NCI-H460 (cell line): ENCODE measurements at regions not wholly inside any gene's neighbourhood (a gene's known extent, or its start where the extent isn't known, plus 50 kb on each side); places are given as distances from the start of the nearest gene placed in this dataset.

ENCODE experiments used
- DNase-seq: peaks from one replicate; pipeline ENCODE4 v3.0.0-alpha.2; 2016; ENCODE audit warnings: low read depth; ENCODE audit errors: extremely low read depth

DNA sequence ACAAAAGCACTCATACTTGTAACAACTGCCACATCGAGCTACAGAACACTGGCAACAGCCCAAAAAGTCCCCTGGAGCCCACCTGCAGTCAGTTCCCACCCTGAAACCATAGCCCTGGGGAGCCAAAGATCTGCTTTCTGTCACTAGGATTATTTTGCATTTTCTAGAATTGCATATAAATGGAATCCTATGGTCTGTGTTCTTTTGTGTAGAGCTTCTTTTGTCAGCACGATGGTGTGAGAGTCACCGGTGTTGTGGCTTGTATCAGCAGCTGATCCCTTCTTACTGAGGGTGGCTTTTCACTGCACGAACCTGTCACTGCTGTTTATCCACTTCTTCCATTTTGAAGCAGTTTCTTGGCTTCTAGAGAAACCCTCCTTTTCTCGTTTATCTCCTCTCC lies 60.1 kb upstream of the PRR23E start:
- no peak for DNase-seq

DNA sequence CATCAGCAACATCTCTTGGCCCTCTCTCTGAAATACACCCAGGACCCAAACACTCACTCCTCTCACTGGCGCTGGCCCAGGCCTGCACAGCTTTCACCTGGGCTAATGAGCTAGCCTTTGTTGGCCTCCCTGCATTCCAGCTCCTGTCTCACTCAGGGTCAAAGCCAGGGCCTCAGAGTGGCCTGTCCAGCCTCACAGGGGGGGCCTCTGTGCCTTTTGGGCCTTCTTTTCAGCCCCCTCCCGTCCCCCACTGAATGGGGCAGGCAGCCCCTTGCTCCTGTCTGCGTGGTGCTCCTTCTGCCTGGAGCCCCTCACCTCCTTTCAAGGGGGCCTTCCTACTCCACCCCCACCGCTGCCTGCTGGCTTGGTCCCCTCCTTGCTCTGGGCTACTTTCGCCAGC lies 59.0 kb upstream of the PRR23E start:
- no peak for DNase-seq

DNA sequence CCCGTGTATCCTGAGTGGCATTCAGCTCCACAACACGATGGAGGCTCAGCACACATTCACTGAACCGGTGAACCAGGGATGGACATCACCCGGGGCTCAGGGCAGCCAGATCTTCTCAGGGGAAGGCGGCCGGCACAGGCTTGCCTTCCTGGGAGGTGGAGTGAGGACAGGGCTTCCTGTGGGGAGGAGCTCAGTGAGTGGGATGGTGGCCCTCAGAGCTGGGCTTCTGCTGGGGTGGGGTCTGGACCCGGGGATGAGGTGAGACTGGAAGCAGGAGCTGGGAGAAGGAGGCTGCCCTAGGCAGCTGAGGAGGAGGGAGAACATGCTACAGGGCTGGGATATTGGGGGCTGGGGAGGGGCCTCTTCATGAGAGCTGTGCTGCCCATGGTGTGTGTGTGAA lies 58.5 kb upstream of the PRR23E start:
- DNase-seq, result no peak

DNA sequence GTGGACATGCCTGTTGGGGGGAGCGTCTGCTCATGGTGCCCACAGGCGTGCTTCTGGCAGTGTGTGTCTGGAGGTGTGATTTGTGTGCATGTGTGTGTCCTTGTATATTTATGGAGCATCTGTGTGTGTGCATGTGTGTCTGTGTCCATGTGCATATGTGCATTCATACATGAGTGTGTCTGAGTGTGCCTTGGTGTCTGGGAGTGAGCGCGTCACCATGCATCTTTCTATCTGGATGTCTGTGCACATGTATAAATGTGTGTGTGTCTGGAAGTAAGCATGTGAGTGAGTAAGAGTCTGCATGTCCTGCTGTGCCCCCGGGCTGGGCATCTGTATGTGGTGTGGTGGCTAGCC lies 58.1 kb upstream of the PRR23E start:
- no peak for DNase-seq

DNA sequence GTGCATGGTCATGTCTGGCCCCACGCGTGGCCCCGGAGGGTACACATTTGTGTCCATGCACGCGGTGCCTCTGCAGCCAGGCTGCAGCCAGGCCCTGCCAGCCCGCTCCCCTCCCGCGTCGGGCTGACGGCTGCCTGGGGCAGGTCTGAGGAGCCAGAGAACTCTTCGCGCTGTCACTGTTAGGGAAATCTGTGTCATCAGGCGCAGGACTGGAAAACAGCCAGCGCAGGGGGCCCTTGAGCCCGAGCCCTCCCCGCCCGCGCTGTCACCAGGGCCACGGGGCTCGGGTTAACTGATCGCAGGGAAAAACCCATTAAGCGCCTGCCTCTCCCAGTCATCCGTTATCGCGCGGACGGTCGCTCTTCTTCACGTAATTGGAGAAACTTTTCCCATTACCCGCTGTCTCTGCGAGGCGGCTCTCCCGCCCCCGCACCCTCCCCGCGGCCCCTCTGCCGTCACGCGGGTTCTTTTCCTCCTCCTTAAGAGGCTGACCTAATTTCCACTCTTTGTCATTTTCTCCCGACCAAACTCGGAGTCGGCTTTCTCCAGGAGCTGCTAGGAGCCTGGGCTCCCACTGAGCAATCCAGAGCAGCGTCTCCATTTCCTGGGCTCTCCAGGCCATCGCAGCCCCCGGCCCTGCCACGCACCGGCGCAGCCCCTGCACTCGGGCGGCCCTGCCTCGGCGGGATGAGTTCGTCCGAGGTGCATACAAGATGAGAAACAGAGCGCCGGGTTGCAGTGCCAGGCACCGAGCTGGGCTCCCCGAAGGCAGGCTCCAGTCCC lies 57.5 kb upstream of the PRR23E start:
- no peak for DNase-seq

DNA sequence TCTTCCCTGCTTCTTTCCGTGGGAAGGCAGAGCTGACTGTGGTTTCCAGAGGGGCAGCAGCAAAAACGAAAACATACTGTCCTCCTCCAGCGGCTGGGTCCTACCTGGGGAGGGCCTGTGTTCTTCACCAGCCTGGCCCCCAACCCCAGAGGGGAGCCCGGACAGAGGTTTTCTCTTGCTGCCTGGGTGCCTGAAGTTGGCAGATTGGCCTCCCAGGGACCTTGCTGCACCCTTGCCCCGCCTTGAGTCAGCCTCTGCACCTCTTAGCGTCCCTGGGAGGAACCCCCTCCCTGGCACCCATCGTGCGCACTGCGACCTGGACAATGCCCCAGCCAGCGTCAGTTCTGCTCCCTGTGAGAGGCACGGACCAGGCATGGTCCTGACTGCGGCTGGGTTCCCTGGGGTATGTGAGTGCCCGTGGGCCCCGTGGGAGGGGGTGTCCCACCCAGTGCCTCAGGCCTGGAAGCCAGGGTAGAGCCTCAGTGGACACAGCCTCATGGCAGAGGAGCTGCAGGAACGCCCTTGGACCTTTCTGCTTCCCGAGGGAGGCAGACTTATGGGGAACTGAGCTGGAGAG lies 56.8 kb upstream of the PRR23E start:
- no peak for DNase-seq

DNA sequence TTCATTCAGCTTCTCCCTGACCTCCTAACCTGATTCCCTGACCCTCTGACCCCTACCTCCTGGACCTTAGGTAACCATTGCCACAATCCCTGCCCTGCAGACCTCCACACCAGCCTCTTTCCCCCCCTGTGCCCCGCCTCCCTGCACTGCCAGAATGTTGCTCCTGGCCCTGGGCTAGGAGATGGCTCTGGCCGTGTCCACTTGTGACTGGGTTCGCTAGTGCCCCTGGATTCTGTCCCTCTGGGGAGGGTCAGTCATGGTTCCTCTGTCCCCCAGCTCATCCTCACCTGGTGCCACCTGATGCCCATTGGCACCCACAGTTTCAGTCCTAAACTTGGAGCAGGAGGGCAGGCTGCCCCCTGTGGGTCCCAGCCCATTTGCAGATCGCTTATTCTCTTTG lies 56.2 kb upstream of the PRR23E start:
- DNase-seq, result no peak

DNA sequence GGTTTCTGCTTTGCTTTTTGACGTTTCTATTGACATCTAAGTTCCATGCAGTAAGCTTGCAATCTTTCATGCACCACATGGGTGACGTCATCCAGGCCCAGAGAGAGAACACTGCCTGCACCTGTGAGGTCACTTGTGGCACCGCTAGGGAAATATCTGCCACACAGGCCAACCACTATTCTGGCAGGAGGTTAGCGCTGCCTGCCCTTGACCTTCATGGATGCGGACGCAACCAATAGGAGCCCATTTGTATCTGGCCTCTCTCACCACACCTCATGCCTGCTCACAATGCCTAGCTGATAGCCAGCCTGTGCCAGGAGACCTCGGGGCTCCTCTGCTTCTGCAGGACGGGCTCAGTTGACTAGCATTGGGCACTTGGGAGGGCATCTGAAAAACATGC lies 55.8 kb upstream of the PRR23E start:
- DNase-seq, result no peak

DNA sequence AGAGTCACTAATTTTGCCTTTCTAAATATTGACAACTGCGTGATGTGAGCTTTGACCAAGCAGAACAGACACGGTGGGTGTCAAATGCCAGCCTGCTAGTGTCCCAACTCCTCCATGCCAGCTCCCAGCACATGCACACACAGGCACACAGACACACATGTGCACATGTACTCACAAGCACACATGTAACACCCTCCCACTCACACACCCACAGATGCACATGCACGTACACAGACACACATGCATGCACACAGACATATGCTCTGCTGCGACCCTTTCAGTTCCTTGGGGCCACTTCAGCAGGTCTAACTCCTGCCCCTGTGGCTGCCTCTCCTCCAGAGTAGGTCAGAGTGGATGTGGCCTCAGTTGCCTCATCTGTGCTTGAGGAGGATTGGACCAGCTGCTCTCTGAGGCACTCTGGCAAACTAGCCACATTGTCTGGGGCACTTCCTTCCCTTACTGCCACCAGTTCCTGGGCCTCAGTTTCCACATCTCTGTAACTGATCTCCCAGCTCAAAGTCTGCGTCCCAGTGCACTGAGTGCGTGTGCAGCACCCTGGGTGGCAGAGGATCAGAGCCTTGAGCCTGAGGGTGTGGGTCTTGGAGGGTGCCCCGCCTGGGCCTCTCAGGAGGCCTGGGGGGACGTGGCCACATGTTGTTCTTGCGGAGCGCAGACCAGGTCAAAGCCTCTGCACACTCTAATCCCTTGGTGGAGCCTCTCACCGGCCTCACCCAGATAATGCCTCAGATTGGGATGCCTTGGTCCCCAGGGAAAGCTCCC lies 55.0 kb upstream of the PRR23E start:
- no peak for DNase-seq

DNA sequence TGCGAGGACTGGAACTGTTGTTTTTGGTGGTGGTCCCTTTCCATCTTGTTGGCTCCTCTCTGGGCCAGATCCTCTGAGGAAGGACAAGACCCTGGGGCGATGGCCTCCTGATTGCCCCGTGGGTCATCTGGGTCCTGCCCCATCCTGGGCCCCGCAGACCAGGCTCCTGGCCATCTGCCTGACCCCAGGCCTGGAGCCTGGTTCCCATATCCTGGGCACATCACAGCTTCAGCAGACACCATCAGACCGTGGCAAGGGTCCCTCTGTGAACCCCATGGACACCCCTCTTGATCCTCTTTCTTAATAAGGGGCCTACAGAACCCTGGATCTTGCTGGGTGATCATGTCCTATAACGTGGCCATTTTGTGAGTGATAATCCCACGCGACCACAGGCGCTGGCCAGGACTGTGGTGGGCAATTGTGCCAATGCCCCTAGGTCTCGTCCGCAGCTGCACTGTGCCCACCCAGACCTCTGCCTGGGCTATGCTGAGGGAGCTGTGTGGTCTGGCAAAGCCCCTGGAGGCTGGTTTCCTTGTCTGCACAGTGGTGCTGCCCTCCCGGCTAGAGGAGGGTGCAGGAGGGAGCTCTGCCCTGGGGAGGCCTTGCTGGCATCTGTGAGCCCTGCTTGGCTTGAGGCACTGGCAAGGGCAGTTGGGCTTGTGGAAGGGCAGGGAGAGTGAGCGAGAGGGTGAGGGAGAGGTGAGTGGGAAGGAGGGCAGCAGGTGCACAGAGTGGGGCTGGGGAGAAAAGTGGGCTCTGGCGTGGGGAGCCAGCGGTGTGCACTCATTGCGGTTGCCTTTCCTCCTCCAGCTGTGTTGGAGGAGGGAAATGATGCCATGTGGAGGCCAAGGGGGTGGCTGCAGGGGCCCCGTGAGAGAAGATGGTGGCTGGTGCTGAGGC lies 53.1 kb upstream of the PRR23E start:
- DNase-seq, result no peak

DNA sequence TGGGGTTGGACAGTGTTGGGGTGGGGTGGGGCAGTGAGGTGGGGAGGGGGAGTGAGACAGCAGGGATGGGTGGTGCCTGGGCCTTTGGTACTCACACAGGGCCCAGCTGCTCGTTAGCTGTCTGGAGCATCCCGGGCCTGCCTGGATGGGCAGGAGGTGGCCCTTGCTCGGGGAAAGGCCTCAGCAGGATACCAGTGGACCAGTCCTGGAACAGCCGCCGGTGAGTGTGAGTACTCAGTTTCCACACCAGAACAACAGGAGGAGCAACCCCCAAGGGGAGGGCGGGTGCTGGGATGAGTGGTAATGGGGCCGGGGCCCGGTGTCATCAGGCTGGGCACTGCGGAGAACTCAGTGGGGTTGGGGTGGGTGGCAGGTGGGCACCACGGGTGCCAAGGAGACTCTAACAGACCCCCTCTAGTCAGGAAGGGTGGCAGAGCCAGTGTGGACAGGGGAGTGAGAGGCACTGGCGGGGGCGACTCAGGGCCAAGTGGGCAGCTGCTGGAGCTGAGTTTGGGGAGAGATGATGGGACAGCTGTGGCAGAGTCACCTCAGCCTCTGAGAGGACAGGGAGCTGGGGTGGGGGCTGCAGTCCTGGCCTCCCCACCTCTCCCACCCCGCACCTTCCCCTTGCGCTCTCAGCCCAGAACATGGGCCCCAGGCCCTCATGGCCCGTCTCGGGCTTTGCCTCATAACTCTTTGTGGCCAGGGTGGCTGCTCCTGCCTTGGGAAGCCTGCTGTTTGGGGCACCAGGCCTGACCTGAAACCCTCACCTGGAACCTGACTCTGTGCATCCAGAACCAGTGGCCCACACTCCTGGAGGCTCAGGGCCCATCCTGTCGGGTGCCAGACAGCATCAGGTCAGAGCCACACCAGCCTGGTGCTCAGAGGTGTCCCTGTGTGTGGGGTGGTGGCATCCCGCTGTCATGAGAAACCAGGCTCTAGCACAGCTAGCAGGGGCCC lies 52.1 kb upstream of the PRR23E start:
- no peak for DNase-seq

DNA sequence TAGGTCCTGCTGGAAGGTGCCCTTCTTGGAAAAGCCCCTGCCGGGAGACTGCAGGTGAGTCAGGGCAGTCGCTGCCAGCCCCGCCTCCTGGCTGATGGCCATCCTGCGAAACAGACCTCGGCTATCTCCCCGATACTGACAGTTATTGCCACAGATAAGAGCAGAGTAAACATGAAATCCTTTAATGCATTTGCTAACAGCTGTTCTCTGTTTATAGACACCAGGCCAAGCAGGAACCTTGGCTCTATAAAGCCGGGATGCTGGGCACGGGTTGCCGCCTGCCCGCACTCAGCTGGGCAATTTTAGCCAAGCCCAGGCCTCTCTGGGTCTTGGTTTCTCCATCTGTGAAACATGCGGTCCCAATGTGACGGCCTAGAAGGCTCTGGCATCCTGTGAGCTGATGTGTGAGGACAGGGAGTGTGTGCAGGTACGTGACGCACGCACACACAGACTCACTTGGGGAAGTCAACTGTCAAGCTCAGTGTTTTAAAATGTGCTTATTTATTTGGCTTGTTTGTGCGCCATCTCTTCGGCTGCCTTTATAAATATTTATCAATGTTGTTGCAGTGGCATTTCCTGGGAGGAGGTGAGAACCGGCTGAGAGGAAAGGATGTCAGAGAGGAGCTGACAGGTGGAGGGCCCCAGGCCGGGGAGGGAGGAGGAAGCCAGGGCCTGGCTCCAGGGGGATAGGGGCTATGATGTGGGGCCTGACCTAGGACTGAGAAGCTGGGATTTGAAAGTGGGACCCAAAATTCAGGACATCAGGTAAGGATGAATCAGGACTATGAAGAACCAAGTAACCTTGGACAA lies 50.8 kb upstream of the PRR23E start:
- DNase-seq, result no peak
